Neural cell (in vitro differentiated cells): ENCODE measurements at regions not wholly inside any gene's neighbourhood (a gene's known extent, or its start where the extent isn't known, plus 50 kb on each side); places are given as distances from the start of the nearest gene placed in this dataset.

Source experiments
- EP300 ChIP-seq: fragments of 450-650 bp; conservative IDR thresholded peaks from 2 replicates; pipeline ENCODE4 v1.6.1; 2014; ENCODE audit warnings: antibody characterized with exemption, mild to moderate bottlenecking, moderate library complexity; ENCODE audit not compliant: poor library complexity, severe bottlenecking
- EZH2 ChIP-seq: fragments of 200-600, 300-800 bp; shearing (Covaris generic), sonication (generic); IDR thresholded peaks from 2 replicates; pipeline ENCODE4 v1.6.1; 2014; ENCODE audit warnings: antibody characterized with exemption, low read length, borderline replicate concordance, mild to moderate bottlenecking; ENCODE audit not compliant: insufficient read depth, poor library complexity, severe bottlenecking
- POLR2AphosphoS5 ChIP-seq: IDR thresholded peaks from 2 replicates; pipeline ENCODE4 v1.6.1; 2012
- RAD21 ChIP-seq: fragments of 450-650 bp; conservative IDR thresholded peaks from 2 replicates; pipeline ENCODE4 v1.6.1; 2014; ENCODE audit warnings: antibody characterized with exemption, mild to moderate bottlenecking, moderate library complexity
- REST ChIP-seq: IDR thresholded peaks from 2 replicates; pipeline ENCODE4 v1.6.1; 2012; ENCODE audit warnings: borderline replicate concordance
- SMC3 ChIP-seq: fragments of 450-650 bp; conservative IDR thresholded peaks from 2 replicates; pipeline ENCODE4 v1.6.1; 2014; ENCODE audit warnings: antibody characterized with exemption, mild to moderate bottlenecking, moderate library complexity; ENCODE audit not compliant: poor library complexity
- TAF1 ChIP-seq: IDR thresholded peaks from 2 replicates; pipeline ENCODE4 v1.6.1; 2012; ENCODE audit warnings: low read depth
- TF ChIP-seq, protein P1 (sequence below): fragments of 450-650 bp; IDR thresholded peaks from 2 replicates; pipeline ENCODE4 v1.5.1; 2014; ENCODE audit warnings: antibody characterized with exemption, mild to moderate bottlenecking, moderate library complexity; ENCODE audit not compliant: poor library complexity, severe bottlenecking

DNA sequence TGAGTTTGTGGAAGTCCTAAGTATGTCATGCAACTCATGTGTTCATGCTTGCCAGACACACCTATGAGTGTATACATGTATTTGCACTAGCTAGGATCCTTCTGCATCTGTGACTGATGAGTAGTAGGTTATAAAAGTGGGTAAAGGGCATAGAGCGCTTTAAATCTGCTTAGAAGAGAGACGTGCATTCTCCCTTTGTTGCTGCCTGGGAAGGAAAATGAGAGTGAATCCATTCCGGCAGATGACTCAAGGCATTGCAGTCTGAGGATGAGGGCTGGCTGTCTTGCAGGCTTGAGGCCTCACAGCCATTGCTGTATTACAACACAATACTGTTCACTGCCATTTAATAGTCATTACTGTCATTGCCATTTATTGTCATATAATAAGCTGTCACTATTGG, 120.8 kb upstream of the UMPS start:
- TF ChIP-seq, protein P1, sequence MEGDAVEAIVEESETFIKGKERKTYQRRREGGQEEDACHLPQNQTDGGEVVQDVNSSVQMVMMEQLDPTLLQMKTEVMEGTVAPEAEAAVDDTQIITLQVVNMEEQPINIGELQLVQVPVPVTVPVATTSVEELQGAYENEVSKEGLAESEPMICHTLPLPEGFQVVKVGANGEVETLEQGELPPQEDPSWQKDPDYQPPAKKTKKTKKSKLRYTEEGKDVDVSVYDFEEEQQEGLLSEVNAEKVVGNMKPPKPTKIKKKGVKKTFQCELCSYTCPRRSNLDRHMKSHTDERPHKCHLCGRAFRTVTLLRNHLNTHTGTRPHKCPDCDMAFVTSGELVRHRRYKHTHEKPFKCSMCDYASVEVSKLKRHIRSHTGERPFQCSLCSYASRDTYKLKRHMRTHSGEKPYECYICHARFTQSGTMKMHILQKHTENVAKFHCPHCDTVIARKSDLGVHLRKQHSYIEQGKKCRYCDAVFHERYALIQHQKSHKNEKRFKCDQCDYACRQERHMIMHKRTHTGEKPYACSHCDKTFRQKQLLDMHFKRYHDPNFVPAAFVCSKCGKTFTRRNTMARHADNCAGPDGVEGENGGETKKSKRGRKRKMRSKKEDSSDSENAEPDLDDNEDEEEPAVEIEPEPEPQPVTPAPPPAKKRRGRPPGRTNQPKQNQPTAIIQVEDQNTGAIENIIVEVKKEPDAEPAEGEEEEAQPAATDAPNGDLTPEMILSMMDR = no peak
- no peak for TF ChIP-seq EP300
- no peak for TF ChIP-seq POLR2AphosphoS5
- no peak for TF ChIP-seq RAD21
- TF ChIP-seq TAF1 = no peak
- TF ChIP-seq SMC3 = no peak
- TF ChIP-seq EZH2 = no peak
- no peak for TF ChIP-seq REST
